HUES48 (cell line): ENCODE measurements at regions not wholly inside any gene's neighbourhood (a gene's known extent, or its start where the extent isn't known, plus 50 kb on each side); places are given as distances from the start of the nearest gene placed in this dataset.

Experiments
- H3K27ac ChIP-seq: one replicate; pipeline ENCODE4 v1.7.0; 2013; ENCODE audit warnings: low read depth, low read length, inconsistent platforms
- H3K27me3 ChIP-seq: 2 replicates; pipeline ENCODE4 v1.6.1; 2013; ENCODE audit warnings: mild to moderate bottlenecking, low read length; ENCODE audit not compliant: control insufficient read depth, insufficient read depth
- H3K36me3 ChIP-seq: 2 replicates; pipeline ENCODE4 v1.6.1; 2013; ENCODE audit warnings: low read length; ENCODE audit not compliant: control insufficient read depth, insufficient read depth
- H3K4me1 ChIP-seq: 2 replicates; pipeline ENCODE4 v1.6.1; 2013; ENCODE audit warnings: mild to moderate bottlenecking, low read length; ENCODE audit not compliant: control insufficient read depth, insufficient read depth
- H3K4me3 ChIP-seq: 2 replicates; pipeline ENCODE4 v1.5.1; 2013; ENCODE audit warnings: mild to moderate bottlenecking, low read depth, low read length
- H3K9ac ChIP-seq: 2 replicates; pipeline ENCODE4 v1.6.1; 2013; ENCODE audit warnings: mild to moderate bottlenecking, low read depth, low read length, moderate library complexity
- H3K9me3 ChIP-seq: 2 replicates; pipeline ENCODE4 v1.6.1; 2013; ENCODE audit warnings: low read length; ENCODE audit not compliant: control insufficient read depth, insufficient read depth

- no peak overlapping the region for H3K9ac ChIP-seq
- no peak overlapping the region for H3K27ac ChIP-seq
- no peak overlapping the region for H3K4me3 ChIP-seq
Observed at GRCh38 chr18:22020127-22020866, 149.1 kb upstream of the GATA6 start.

GRCh38 chr18:22020867-22021370 is 148.5 kb upstream of the GATA6 start:
- Histone ChIP-seq H3K4me1 (no peaks in the 10 kb centered on the region), H3K4me3 (no peak overlapping the region), H3K27ac (no peak overlapping the region), H3K9me3 (no peaks in the 10 kb centered on the region), H3K9ac (no peak overlapping the region), H3K36me3 (no peaks in the 10 kb centered on the region), H3K27me3 (no peaks in the 10 kb centered on the region)

More at GRCh38 chr18:22020127-22020866, 149.1 kb upstream of the GATA6 start:
- no peaks in the 10 kb centered on the region for H3K36me3 ChIP-seq
- H3K4me1 ChIP-seq: no peaks in the 10 kb centered on the region
- no peaks in the 10 kb centered on the region for H3K9me3 ChIP-seq
- no peaks in the 10 kb centered on the region for H3K27me3 ChIP-seq

- H3K27me3 ChIP-seq: no peaks in the 10 kb centered on the region
- no peak overlapping the region for H3K4me3 ChIP-seq
- H3K9ac ChIP-seq: no peak overlapping the region
- H3K27ac ChIP-seq: no peak overlapping the region
- no peaks in the 10 kb centered on the region for H3K4me1 ChIP-seq
- no peaks in the 10 kb centered on the region for H3K36me3 ChIP-seq
- H3K9me3 ChIP-seq: no peaks in the 10 kb centered on the region
Observed at GRCh38 chr18:22021701-22022100, 147.7 kb upstream of the GATA6 start.

- no peaks in the 10 kb centered on the region for H3K36me3 ChIP-seq
- no peaks in the 10 kb centered on the region for H3K4me1 ChIP-seq
- no peak overlapping the region for H3K27ac ChIP-seq
- no peak overlapping the region for H3K9ac ChIP-seq
- no peak overlapping the region for H3K4me3 ChIP-seq
- no peaks in the 10 kb centered on the region for H3K27me3 ChIP-seq
- H3K9me3 ChIP-seq: no peaks in the 10 kb centered on the region
Observed at GRCh38 chr18:22024924-22025323, 144.5 kb upstream of the GATA6 start.

GRCh38 chr18:22026362-22026761 is 143.0 kb upstream of the GATA6 start:
- Histone ChIP-seq H3K9me3 (no peaks in the 10 kb centered on the region), H3K27ac (peak overlapping the region; percentile 57), H3K27me3 (no peaks in the 10 kb centered on the region), H3K4me1 (no peaks in the 10 kb centered on the region), H3K36me3 (no peaks in the 10 kb centered on the region), H3K4me3 (no peak overlapping the region), H3K9ac (no peak overlapping the region)

- Histone ChIP-seq H3K4me1 (no peaks in the 10 kb centered on the region), H3K36me3 (no peaks in the 10 kb centered on the region), H3K27me3 (no peaks in the 10 kb centered on the region), H3K9ac (no peak overlapping the region), H3K27ac (peak overlapping the region; percentile 57), H3K9me3 (no peaks in the 10 kb centered on the region), H3K4me3 (no peak overlapping the region)
Observed at GRCh38 chr18:22026889-22027288, 142.5 kb upstream of the GATA6 start.

- Histone ChIP-seq H3K4me1 (peaks cover 5% of the 10 kb centered on the region; the same call in 1 of the 2 replicates), H3K36me3 (no peaks in the 10 kb centered on the region), H3K27me3 (no peaks in the 10 kb centered on the region), H3K9me3 (no peaks in the 10 kb centered on the region), H3K27ac (peak overlapping the region; percentile 53), H3K9ac (no peak overlapping the region), H3K4me3 (no peak overlapping the region)
Observed at GRCh38 chr18:22031611-22032010, 137.8 kb upstream of the GATA6 start.

- Histone ChIP-seq H3K4me3 (no peak overlapping the region), H3K36me3 (no peaks in the 10 kb centered on the region), H3K4me1 (peaks cover 5% of the 10 kb centered on the region; the same call in 1 of the 2 replicates), H3K9ac (no peak overlapping the region), H3K9me3 (no peaks in the 10 kb centered on the region), H3K27me3 (no peaks in the 10 kb centered on the region), H3K27ac (peak overlapping the region; percentile 84)
Observed at GRCh38 chr18:22032392-22032961, 136.9 kb upstream of the GATA6 start.

- no peaks in the 10 kb centered on the region for H3K9me3 ChIP-seq
- H3K9ac ChIP-seq: no peak overlapping the region
- peak overlapping the region; percentile 84 for H3K27ac ChIP-seq
- peaks cover 5% of the 10 kb centered on the region; the same call in 1 of the 2 replicates for H3K4me1 ChIP-seq
- no peaks in the 10 kb centered on the region for H3K36me3 ChIP-seq
- no peaks in the 10 kb centered on the region for H3K27me3 ChIP-seq
- H3K4me3 ChIP-seq: no peak overlapping the region
Observed at GRCh38 chr18:22033085-22033484, 136.3 kb upstream of the GATA6 start.

- no peaks in the 10 kb centered on the region for H3K36me3 ChIP-seq
- no peak overlapping the region for H3K9ac ChIP-seq
- peaks cover 5% of the 10 kb centered on the region; the same call in 1 of the 2 replicates for H3K4me1 ChIP-seq
- H3K4me3 ChIP-seq: no peak overlapping the region
- no peaks in the 10 kb centered on the region for H3K9me3 ChIP-seq
- H3K27me3 ChIP-seq: no peaks in the 10 kb centered on the region
- no peak overlapping the region for H3K27ac ChIP-seq
Observed at GRCh38 chr18:22034276-22034675, 135.1 kb upstream of the GATA6 start.

GRCh38 chr18:22040533-22040932 is 128.9 kb upstream of the GATA6 start:
- Histone ChIP-seq H3K27ac (no peak overlapping the region), H3K9ac (no peak overlapping the region), H3K36me3 (no peaks in the 10 kb centered on the region), H3K4me3 (no peak overlapping the region), H3K27me3 (no peaks in the 10 kb centered on the region), H3K9me3 (no peaks in the 10 kb centered on the region), H3K4me1 (peaks cover 11% of the 10 kb centered on the region; the same call in 1 of the 2 replicates)
